Panc1 (cell line): ENCODE measurements at regions not wholly inside any gene's neighbourhood (a gene's known extent, or its start where the extent isn't known, plus 50 kb on each side); places are given as distances from the start of the nearest gene placed in this dataset.

Source experiments
- ATAC-seq: fragments of 200-7000 bp; cut with Tn5 transposase; 2 replicates; pipeline ENCODE4 v1.9.1; 2020; ENCODE audit warnings: mild to moderate bottlenecking, moderate library complexity
- BruUV-seq: library from RNA; stranded (reverse); fragments of 400-500 nt; replicated peaks from 2 replicates; lab custom pipeline; 2021; lab: Mats Ljungman, UMichigan
- CTCF ChIA-PET: fragments of 300-600 bp; sonication (Branson Sonifier 250); formaldehyde crosslinking; loops from one replicate; lab custom pipeline; 2022; ENCODE audit warnings: antibody characterized with exemption; lab: Charles Lee
- POLR2A ChIA-PET: fragments of 300-600 bp; sonication (Branson Sonifier 250); formaldehyde crosslinking; loops from one replicate; lab custom pipeline; 2022; ENCODE audit warnings: antibody characterized with exemption; lab: Charles Lee
- DNase-seq: peaks from one replicate; pipeline ENCODE4 v3.0.0-alpha.2; 2010; ENCODE audit warnings: low read depth, low spot score
- H3K27ac ChIP-seq: 2 replicates; pipeline ENCODE4 v1.5.1; 2011; ENCODE audit warnings: mild to moderate bottlenecking, low read length, inconsistent platforms
- H3K27me3 ChIP-seq: fragments of 200-500 bp; sonication (Bioruptor generic); 2 replicates; pipeline ENCODE4 v1.6.0; 2014; ENCODE audit warnings: low read length, inconsistent platforms; ENCODE audit not compliant: control insufficient read depth, insufficient read depth
- H3K36me3 ChIP-seq: fragments of 200-500 bp; sonication (Bioruptor generic); 2 replicates; pipeline ENCODE4 v1.5.1; 2014; ENCODE audit warnings: inconsistent platforms, mild to moderate bottlenecking, low read length, moderate library complexity; ENCODE audit not compliant: control insufficient read depth, insufficient read depth
- H3K4me1 ChIP-seq: 2 replicates; pipeline ENCODE4 v1.5.1; 2011; ENCODE audit warnings: inconsistent platforms, mild to moderate bottlenecking, low read length, moderate library complexity; ENCODE audit not compliant: control insufficient read depth, insufficient read depth
- H3K4me3 ChIP-seq, 2 experiments: 2 replicates each; pipeline ENCODE4 v1.5.1; 2011 to 2012; ENCODE audit warnings: low read depth in 2 of 2, low read length in 2 of 2, mild to moderate bottlenecking in 2 of 2, inconsistent platforms in 1 of 2, moderate library complexity in 1 of 2
- H3K9me3 ChIP-seq: fragments of 200-500 bp; sonication (Bioruptor generic); 2 replicates; pipeline ENCODE4 v1.5.1; 2014; ENCODE audit warnings: low read depth, mild to moderate bottlenecking, inconsistent platforms, low read length, moderate library complexity; ENCODE audit not compliant: control insufficient read depth, insufficient read depth
- POLR2AphosphoS5 ChIP-seq: IDR thresholded peaks from 2 replicates; pipeline ENCODE4 v1.6.1; 2012; ENCODE audit warnings: mild to moderate bottlenecking, low read depth, low read length, moderate library complexity
- SIN3A ChIP-seq: IDR thresholded peaks from 2 replicates; pipeline ENCODE4 v1.6.1; 2012; ENCODE audit warnings: low read depth, mild to moderate bottlenecking, low read length, moderate library complexity, borderline replicate concordance; ENCODE audit not compliant: insufficient read depth
- TCF7L2 ChIP-seq: IDR thresholded peaks from 2 replicates; pipeline ENCODE4 v1.6.1; 2011; ENCODE audit warnings: mild to moderate bottlenecking, low read depth, low read length, inconsistent platforms
- in situ Hi-C: cut with HindIII; loops from 2 replicates; pipeline ENCODE4 v1.10.0; 2016; ENCODE audit warnings: low sequenced_read_pairs, low pct_unique_long_range_greater_than_20kb
- intact Hi-C: fragments of 100-400 bp; cut with micrococcal nuclease; formaldehyde crosslinking; loops from one replicate; pipeline ENCODE4 v1.10.0; 2022; ENCODE audit not compliant: unreplicated experiment
- TF ChIP-seq, protein P1 (sequence below): fragments of 450-650 bp; IDR thresholded peaks from 2 replicates; pipeline ENCODE4 v1.5.1; 2017; ENCODE audit warnings: mild to moderate bottlenecking
- TF ChIP-seq, protein P2 (sequence below), 2 experiments: IDR thresholded peaks; 2 replicates each; pipeline ENCODE4 v1.6.1; 2011 to 2012; ENCODE audit warnings: low read depth in 2 of 2, control low read depth in 1 of 2, low read length in 1 of 2, mild to moderate bottlenecking in 1 of 2, moderate library complexity in 1 of 2; ENCODE audit not compliant: insufficient read depth in 1 of 2

DNA sequence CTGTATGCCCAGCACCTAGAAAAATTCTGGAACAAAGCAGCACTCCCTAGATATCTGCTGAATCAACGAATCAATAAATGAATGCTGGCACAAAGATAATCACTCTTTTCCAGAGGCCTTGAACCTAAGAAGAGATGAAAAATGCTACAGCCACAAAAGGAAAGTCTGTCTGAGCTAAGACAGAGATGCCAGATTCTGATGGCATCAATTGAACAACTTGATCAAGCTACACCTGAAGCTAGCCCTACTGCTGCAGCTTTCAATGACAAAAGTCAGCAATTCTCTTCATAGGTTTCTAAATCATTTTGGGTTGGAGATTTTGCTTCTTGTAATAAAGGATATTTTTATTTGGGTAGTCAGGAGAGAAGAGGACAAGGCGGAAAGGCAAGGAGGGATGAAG is 305.0 kb upstream of the SULF2 start:
- Histone ChIP-seq H3K36me3 (no peaks in the 10 kb centered on the region), H3K27ac (no peak overlapping the region), H3K27me3 (peaks cover 7% of the 10 kb centered on the region; the same call in 1 of the 2 replicates), H3K9me3 (no peaks in the 10 kb centered on the region), H3K4me1 (no peaks in the 10 kb centered on the region), H3K4me3 (no peak overlapping the region)
- ChIA-PET CTCF (no interaction called here), POLR2A (no interaction called here)
- DNase-seq (no peak), ATAC-seq (no peak)
- BruUV-seq = no TSS peak
- TF ChIP-seq, protein P1, sequence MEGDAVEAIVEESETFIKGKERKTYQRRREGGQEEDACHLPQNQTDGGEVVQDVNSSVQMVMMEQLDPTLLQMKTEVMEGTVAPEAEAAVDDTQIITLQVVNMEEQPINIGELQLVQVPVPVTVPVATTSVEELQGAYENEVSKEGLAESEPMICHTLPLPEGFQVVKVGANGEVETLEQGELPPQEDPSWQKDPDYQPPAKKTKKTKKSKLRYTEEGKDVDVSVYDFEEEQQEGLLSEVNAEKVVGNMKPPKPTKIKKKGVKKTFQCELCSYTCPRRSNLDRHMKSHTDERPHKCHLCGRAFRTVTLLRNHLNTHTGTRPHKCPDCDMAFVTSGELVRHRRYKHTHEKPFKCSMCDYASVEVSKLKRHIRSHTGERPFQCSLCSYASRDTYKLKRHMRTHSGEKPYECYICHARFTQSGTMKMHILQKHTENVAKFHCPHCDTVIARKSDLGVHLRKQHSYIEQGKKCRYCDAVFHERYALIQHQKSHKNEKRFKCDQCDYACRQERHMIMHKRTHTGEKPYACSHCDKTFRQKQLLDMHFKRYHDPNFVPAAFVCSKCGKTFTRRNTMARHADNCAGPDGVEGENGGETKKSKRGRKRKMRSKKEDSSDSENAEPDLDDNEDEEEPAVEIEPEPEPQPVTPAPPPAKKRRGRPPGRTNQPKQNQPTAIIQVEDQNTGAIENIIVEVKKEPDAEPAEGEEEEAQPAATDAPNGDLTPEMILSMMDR = no peak
- TF ChIP-seq POLR2AphosphoS5 (no peak), SIN3A (no peak), TCF7L2 (no peak)
- TF ChIP-seq, protein P2, sequence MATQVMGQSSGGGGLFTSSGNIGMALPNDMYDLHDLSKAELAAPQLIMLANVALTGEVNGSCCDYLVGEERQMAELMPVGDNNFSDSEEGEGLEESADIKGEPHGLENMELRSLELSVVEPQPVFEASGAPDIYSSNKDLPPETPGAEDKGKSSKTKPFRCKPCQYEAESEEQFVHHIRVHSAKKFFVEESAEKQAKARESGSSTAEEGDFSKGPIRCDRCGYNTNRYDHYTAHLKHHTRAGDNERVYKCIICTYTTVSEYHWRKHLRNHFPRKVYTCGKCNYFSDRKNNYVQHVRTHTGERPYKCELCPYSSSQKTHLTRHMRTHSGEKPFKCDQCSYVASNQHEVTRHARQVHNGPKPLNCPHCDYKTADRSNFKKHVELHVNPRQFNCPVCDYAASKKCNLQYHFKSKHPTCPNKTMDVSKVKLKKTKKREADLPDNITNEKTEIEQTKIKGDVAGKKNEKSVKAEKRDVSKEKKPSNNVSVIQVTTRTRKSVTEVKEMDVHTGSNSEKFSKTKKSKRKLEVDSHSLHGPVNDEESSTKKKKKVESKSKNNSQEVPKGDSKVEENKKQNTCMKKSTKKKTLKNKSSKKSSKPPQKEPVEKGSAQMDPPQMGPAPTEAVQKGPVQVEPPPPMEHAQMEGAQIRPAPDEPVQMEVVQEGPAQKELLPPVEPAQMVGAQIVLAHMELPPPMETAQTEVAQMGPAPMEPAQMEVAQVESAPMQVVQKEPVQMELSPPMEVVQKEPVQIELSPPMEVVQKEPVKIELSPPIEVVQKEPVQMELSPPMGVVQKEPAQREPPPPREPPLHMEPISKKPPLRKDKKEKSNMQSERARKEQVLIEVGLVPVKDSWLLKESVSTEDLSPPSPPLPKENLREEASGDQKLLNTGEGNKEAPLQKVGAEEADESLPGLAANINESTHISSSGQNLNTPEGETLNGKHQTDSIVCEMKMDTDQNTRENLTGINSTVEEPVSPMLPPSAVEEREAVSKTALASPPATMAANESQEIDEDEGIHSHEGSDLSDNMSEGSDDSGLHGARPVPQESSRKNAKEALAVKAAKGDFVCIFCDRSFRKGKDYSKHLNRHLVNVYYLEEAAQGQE (IDR thresholded peaks at IDR 0.05; ENCODE audit: insufficient read depth in 1 of 2, low read depth in 2 of 2, low read length in 1 of 2) = no peak
- intact Hi-C loops (no loop called here), in situ Hi-C loops (no loop called here)

DNA sequence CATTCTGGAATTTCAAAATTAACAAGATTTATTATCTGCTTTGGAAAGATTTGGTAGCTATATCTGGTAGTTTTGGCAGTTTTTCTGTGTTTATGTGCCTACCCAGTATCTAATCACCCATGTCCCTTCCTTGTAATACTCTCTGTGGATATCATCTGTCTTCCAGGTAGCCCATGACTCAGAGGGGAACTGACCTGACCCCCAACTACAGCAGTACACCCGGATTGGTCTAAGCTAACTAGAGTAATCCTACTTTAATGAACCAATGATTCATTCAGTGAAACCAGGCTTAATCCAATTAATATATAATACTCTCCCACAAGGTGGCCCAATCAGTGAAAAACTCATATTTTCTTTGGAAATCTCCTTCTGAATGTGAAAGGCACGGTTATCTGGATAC is 295.3 kb upstream of the SULF2 start:
- no peak for ATAC-seq

More for the DNA sequence above, 295.3 kb upstream of the SULF2 start:
- in situ Hi-C loops = no loop called here
- ChIA-PET POLR2A (no interaction called here), CTCF (no interaction called here)
- no TSS peak for BruUV-seq
- Histone ChIP-seq H3K9me3 (no peaks in the 10 kb centered on the region), H3K4me1 (no peaks in the 10 kb centered on the region), H3K27me3 (peaks cover 7% of the 10 kb centered on the region), H3K4me3 (no peak overlapping the region), H3K36me3 (no peaks in the 10 kb centered on the region), H3K27ac (no peak overlapping the region)
- DNase-seq = no peak
- TF ChIP-seq, protein P2 (IDR thresholded peaks at IDR 0.05; ENCODE audit: insufficient read depth in 1 of 2, low read depth in 2 of 2, low read length in 1 of 2) = no peak
- TF ChIP-seq POLR2AphosphoS5 (no peak), TCF7L2 (no peak), SIN3A (no peak)
- TF ChIP-seq, protein P1 = no peak
- intact Hi-C loops = no loop called here
